ENCODE measurements at regions not wholly inside any gene's neighbourhood (a gene's known extent, or its start where the extent isn't known, plus 50 kb on each side); places are given as distances from the start of the nearest gene placed in this dataset.
"Not testable (repeated sequence)": the region's sequence is repeated elsewhere in the genome, so short reads cannot be mapped to it uniquely, and the experiment has no call there.

GRCh38 chr14:37650356-37651037 lies 55.1 kb downstream of the TTC6 start:
- intact Hi-C loops (cut with DNase I): no loop called here
- DNase-seq (ENCODE audit: low spot score): no peak

- intact Hi-C loops (cut with DNase I): loop anchor here in 1 of 2 donors (1.0 kb wide), 1 partner anchor 35 kb away; no protein-coding TSS in a partner anchor
- DNase-seq (ENCODE audit: low spot score): no peak
These were observed 56.6 kb downstream of the TTC6 start for GRCh38 chr14:37652042-37652441.

GRCh38 chr14:37655418-37655817 lies 60.0 kb downstream of the TTC6 start:
- intact Hi-C loops (cut with DNase I): no loop called here
- no peak for DNase-seq (ENCODE audit: low spot score)

GRCh38 chr14:37658156-37658555 lies 62.7 kb downstream of the TTC6 start:
- intact Hi-C loops (cut with DNase I): no loop called here
- DNase-seq (ENCODE audit: low spot score): no peak

DNA sequence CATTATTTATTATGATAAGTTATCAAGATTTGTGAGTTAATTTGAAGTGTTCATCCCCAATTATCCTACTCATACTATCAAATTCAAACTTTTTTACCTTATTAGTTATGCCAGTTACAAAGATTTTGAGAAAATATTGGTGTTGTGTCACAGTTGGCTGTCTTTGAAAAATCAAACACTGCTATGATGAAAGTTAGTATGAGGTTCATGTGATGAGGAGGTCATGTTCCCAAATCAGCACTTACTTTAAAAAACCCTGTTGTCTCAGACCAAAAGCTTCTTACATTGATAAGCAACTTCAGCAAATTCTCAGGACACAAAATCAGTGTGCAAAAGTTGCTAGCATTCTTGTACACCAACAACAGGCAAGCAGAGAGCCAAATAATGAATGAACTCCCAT lies 68.1 kb downstream of the TTC6 start:
- DNase-seq (ENCODE audit: low spot score): no peak
- intact Hi-C loops (cut with DNase I): no loop called here

GRCh38 chr14:37665479-37665878 lies 70.0 kb downstream of the TTC6 start:
- DNase-seq (ENCODE audit: low spot score): no peak
- intact Hi-C loops (cut with DNase I): no loop called here

- intact Hi-C loops (cut with DNase I): no loop called here
- DNase-seq (ENCODE audit: low spot score): no peak
These were observed 70.5 kb downstream of the TTC6 start for GRCh38 chr14:37665951-37666350.

DNA sequence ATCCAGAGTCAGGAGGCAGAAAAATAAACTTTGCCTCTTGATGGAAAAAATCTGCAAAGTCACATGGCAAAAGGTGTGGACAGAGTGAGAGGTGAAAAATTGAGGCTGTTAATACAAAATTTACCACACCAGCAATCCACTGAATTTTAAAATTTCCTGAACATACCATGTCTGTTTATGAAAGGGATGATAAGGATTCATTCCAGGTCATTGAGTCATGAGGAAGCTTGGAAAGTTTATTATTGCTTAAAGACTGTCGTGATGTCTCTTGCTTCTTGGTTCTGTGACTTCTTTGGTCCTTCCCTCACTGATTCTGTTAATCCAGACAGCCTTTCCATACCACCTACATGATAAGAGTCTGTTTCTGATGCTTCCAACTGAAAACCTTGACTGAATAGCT lies 73.2 kb downstream of the TTC6 start:
- intact Hi-C loops (cut with DNase I): no loop called here
- DNase-seq (ENCODE audit: low spot score): no peak

GRCh38 chr14:37669242-37669641 lies 73.8 kb downstream of the TTC6 start:
- no peak for DNase-seq (ENCODE audit: low spot score)
- intact Hi-C loops (cut with DNase I): no loop called here

- DNase-seq (ENCODE audit: low spot score): no peak
- intact Hi-C loops (cut with DNase I): no loop called here
These were observed 78.0 kb downstream of the TTC6 start for GRCh38 chr14:37673439-37673838.

- no peak for DNase-seq (ENCODE audit: low spot score)
- intact Hi-C loops (cut with DNase I): no loop called here
These were observed 83.5 kb downstream of the TTC6 start for GRCh38 chr14:37678916-37679315.

DNA sequence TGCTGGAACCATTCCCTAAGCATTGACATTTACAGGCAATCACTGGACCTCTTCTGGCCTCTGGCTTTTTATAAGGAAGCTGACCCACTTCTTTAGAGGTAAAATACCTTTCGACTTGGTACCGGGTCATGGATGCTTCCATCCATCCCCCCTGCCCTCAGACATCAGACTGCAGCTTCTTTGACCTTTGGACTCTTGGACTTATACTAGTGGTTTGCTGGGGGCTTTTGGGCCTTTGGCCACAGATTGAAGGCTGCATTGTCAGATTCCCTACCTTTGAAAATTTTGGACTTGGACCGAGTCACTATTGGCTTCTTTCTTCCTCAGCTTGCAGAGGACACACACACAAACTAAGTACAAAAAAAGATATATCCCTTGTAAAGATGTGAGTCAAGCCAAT lies 86.1 kb downstream of the TTC6 start:
- intact Hi-C loops (cut with DNase I): no loop called here
- no peak for DNase-seq (ENCODE audit: low spot score)

DNA sequence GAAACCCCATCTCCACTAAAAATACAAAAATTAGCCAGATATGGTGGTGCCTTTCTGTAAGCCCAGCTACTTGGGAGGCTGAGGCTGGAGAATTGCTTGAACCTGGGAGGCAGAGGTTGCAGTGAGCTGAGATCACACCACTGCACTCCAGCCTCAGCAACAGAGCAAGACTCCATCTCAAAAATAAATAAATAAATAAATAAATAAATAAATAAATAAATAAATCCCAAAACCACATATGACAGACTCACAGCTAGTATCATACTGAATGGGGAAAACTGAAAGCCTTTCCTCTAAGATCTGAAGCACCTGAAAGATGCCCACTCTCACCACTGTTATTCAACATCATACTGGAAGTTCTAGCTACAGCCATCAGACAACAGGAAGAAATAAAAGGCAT lies 97.3 kb downstream of the TTC6 start:
- intact Hi-C loops (cut with DNase I); DNase-seq (ENCODE audit: low spot score): not testable (repeated sequence)

DNA sequence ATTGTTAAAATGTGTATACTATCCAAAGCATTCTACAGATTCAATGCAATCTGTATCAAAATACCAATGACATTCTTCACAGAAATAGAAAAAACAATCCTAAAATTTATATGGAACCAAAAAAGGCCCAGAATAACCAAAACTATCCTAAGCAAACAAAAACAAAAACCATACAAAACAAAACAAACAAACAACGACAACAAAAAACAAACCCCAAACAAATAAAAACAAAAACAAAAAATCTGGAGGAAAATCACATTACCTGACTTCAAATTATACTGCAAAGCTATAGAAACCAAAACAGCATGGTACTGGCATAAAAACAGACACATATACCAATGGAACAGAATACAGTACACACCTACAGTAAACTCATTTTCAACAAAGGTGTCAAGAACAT lies 98.0 kb downstream of the TTC6 start:
- DNase-seq (ENCODE audit: low spot score): not testable (repeated sequence)

GRCh38 chr14:37695866-37696265 lies 100.4 kb downstream of the TTC6 start:
- DNase-seq (ENCODE audit: low spot score): no peak
- intact Hi-C loops (cut with DNase I): no loop called here

More for the DNA sequence above, 98.0 kb downstream of the TTC6 start:
- intact Hi-C loops (cut with DNase I): not testable (repeated sequence)

- intact Hi-C loops (cut with DNase I): no loop called here
- no peak for DNase-seq (ENCODE audit: low spot score)
These were observed 102.2 kb downstream of the TTC6 start for GRCh38 chr14:37697489-37698121.

- intact Hi-C loops (cut with DNase I): no loop called here
These were observed 103.7 kb downstream of the TTC6 start for GRCh38 chr14:37698840-37699777.

DNA sequence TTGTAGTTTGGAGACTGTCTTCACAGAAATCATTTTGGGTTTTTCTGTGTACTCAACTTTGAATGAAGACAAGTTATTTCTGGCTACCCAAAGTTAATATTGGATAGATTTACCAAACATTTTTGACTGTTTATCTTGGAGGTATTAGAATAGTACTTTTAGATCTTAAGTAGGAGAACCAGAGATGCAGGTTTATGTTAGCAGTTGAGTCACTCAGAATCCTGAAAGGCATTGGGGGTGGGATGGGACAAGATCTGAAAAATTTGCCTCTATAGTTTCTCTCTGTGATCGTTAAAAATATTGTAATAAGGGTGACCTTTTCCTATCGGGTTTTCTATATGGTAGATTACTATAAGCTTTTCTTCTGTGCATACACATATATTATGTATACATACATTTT lies 112.3 kb downstream of the TTC6 start:
- intact Hi-C loops (cut with DNase I): no loop called here
- DNase-seq (ENCODE audit: low spot score): no peak

More at GRCh38 chr14:37698840-37699777, 103.7 kb downstream of the TTC6 start:
- no peak for DNase-seq (ENCODE audit: low spot score)

DNA sequence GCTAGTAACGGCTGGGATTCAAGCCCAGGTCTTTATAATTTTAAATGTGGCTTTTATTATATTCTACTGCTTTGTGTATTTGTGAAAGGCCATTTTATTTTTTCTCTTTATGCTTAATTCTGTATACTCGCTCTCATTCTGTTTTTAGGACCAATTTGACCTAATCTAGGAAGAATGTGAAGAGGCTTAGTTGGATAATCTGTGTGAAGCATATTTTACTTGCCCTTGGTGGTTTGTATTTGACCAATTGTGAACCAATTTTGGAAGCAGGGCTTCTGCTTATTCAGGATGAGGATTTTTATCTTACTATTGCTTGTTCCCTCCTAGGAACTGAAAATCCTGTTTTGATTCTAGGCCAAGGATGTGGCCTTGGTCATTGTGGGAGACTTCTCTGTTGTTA lies 113.1 kb downstream of the TTC6 start:
- intact Hi-C loops (cut with DNase I): no loop called here
- DNase-seq (ENCODE audit: low spot score): no peak

Data from posterior vena cava (tissue), 2 donors.